AG04449 (cell line): ENCODE measurements at regions not wholly inside any gene's neighbourhood (a gene's known extent, or its start where the extent isn't known, plus 50 kb on each side); places are given as distances from the start of the nearest gene placed in this dataset.

Source experiments
- CTCF ChIA-PET: fragments of 350-600 bp; formaldehyde crosslinking; extraction: SDS; loops from one replicate; lab custom pipeline; 2021; ENCODE audit warnings: antibody characterized with exemption; lab: Yijun Ruan, JAX
- POLR2A ChIA-PET: fragments of 400-600, 350-600 bp; formaldehyde crosslinking; extraction: SDS; loops from one replicate; lab custom pipeline; 2020; ENCODE audit warnings: antibody characterized with exemption, inconsistent platforms; lab: Yijun Ruan, JAX
- DNase-seq: peaks from one replicate; pipeline ENCODE4 v3.0.0-alpha.2; 2010; ENCODE audit warnings: low read depth, low spot score
- H3K4me3 ChIP-seq: 2 replicates; pipeline ENCODE4 v1.5.1; 2011; ENCODE audit warnings: low read depth, mild to moderate bottlenecking, control low read depth, low read length
- CTCF ChIP-seq: IDR thresholded peaks from one replicate; pipeline ENCODE4 v1.5.1; 2011; ENCODE audit warnings: mild to moderate bottlenecking, moderate library complexity, low read length, control low read depth, inconsistent platforms; ENCODE audit not compliant: insufficient read depth; ENCODE audit errors: missing control alignments

- no peak for DNase-seq
- TF ChIP-seq CTCF = no peak
- ChIA-PET POLR2A (no interaction called here), CTCF (no interaction called here)
- H3K4me3 ChIP-seq = no peak overlapping the region
Observed at GRCh38 chr10:10366836-10367235, 650.8 kb upstream of the CELF2 start.

DNA sequence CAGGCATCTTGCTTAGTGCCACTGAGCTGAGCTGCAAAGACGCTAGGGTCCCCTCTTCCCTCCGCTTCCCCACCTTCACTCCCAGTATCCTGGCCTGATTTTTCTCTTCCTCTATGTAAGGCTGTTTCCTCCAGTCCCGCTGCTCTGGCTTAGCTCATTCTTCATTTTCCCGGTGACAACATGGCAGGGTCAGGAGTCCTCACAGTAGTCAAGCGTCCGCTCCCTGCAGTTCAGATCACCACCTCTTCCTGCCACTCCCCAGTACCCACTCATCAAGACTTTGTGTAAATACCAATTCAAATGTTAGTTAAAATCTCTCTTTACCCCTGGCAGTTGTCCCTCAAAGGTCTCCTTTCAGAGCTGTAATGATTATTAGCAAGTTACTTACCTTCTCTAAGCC lies 650.4 kb upstream of the CELF2 start:
- ChIA-PET POLR2A (no interaction called here), CTCF (no interaction called here)
- no peak for DNase-seq
- H3K4me3 ChIP-seq = no peak overlapping the region
- no peak for TF ChIP-seq CTCF

DNA sequence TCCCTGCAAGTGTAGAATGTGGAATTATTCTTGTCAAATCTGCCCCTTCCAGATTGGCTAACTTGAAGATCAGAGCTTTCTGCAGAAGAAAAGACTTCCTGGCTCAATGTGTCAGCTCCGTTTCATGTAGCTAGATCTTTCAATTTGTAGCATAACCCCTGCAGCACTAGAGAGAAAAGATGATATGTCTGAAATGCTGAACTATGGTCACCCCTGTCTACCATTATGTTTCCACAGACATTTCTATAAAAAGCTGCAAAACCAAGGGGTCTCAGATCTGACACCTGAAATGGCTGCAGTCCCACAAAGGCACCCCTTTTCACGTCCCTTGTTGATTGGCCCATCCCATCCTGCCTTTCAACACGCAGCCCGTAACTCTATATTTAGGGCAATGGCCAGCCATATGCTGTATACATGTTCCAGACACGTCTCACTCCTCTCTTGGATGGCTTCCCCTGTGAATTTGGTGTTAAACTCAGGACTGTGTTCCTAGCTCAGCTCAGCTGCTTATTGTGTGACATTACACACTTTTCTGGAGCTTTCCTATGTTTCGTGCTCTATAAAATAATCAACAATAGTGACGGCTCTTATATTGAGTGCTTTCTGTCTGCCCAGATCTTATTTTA lies 648.6 kb upstream of the CELF2 start:
- CTCF ChIA-PET = no interaction called here
- TF ChIP-seq CTCF = no peak

DNA sequence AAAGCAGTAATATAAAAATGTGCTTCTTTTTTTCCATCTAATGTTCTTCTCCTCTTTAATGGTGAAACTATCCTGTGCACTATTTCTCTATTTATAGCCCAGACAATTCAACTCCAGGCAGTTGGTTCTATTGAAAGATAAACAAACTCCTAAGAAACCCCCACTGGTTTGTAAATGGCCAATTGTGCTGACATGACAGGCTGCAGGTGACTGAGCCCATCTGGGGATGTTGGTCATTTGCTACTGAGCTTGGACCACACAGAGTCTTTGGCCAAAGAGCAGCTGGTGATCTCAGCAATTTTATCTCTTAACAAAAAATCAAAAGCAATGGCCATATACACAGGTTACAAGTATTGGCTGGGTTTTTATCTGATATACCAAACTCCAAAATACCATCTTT lies 631.8 kb upstream of the CELF2 start:
- H3K4me3 ChIP-seq = no peak overlapping the region
- POLR2A ChIA-PET = no interaction called here
- CTCF ChIA-PET = no interaction called here
- no peak for DNase-seq
- no peak for TF ChIP-seq CTCF

More for the DNA sequence above, 648.6 kb upstream of the CELF2 start:
- POLR2A ChIA-PET = no interaction called here
- DNase-seq = no peak
- no peak overlapping the region for H3K4me3 ChIP-seq

DNA sequence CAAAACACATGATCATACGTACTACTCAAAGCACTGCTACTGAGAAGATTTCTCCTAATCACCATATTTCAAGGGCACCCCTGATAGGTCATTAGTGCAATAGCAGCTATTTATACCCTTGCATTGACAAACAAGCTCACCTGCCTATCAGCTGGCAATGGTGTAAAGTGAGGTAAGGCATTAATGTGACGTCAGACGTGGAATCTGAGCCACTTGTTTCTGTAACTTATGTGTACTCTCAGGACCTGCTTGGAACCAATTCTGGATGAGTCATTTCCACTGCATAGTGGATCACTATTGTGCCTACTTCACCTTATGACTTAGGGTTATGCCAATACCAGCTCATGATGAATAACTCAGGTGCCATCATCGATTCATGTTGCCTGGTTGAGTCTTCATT lies 628.5 kb upstream of the CELF2 start:
- ChIA-PET CTCF (no interaction called here), POLR2A (no interaction called here)
- no peak for DNase-seq
- no peak overlapping the region for H3K4me3 ChIP-seq
- no peak for TF ChIP-seq CTCF

GRCh38 chr10:10392511-10392910 lies 625.2 kb upstream of the CELF2 start:
- no peak for DNase-seq
- ChIA-PET POLR2A (no interaction called here), CTCF (interaction anchor here (0.9 kb wide), 1 partner anchor 11 kb away, joined by 3 read pairs; no protein-coding TSS in a partner anchor)
- no peak for TF ChIP-seq CTCF
- H3K4me3 ChIP-seq = no peak overlapping the region
